Neural progenitor cell (in vitro differentiated cells): ENCODE measurements at regions not wholly inside any gene's neighbourhood (a gene's known extent, or its start where the extent isn't known, plus 50 kb on each side); places are given as distances from the start of the nearest gene placed in this dataset.

Experiments
- DNase-seq: peaks from one replicate; pipeline ENCODE4 v3.0.0-alpha.2; 2016; ENCODE audit warnings: low spot score
- H2AFZ ChIP-seq: fragments of 200-600 bp; sonication (generic); replicated peaks from 2 replicates; pipeline ENCODE4 v1.6.1; 2016; ENCODE audit warnings: antibody characterized with exemption
- H3F3A ChIP-seq: fragments of 200-600 bp; sonication (generic); 2 replicates; pipeline ENCODE4 v1.6.1; 2016; ENCODE audit warnings: antibody characterized with exemption, low read depth
- H3K27ac ChIP-seq: fragments of 200-600 bp; sonication (generic); 2 replicates; pipeline ENCODE4 v1.5.1; 2016; ENCODE audit warnings: mild to moderate bottlenecking
- H3K27me3 ChIP-seq: fragments of 200-600 bp; sonication (generic); 2 replicates; pipeline ENCODE4 v1.6.1; 2016; ENCODE audit warnings: mild to moderate bottlenecking, moderate library complexity
- H3K36me3 ChIP-seq: fragments of 200-600 bp; sonication (generic); 2 replicates; pipeline ENCODE4 v1.5.1; 2016
- H3K4me1 ChIP-seq: fragments of 200-600 bp; sonication (generic); 2 replicates; pipeline ENCODE4 v1.6.1; 2016; ENCODE audit warnings: mixed run types
- H3K4me2 ChIP-seq: fragments of 200-600 bp; sonication (generic); 2 replicates; pipeline ENCODE4 v1.6.1; 2016
- H3K4me3 ChIP-seq: fragments of 200-600 bp; sonication (generic); 2 replicates; pipeline ENCODE4 v1.5.1; 2016
- H3K79me2 ChIP-seq: fragments of 200-600 bp; sonication (generic); 2 replicates; pipeline ENCODE4 v1.6.1; 2016; ENCODE audit warnings: low read depth
- H3K9ac ChIP-seq: fragments of 200-600 bp; sonication (generic); 2 replicates; pipeline ENCODE4 v1.6.1; 2016
- H3K9me3 ChIP-seq: fragments of 200-600 bp; sonication (generic); 2 replicates; pipeline ENCODE4 v1.5.1; 2016; ENCODE audit warnings: low read depth
- H4K20me1 ChIP-seq: fragments of 200-600 bp; sonication (generic); 2 replicates; pipeline ENCODE4 v1.6.1; 2016; ENCODE audit warnings: low read depth
- H3K27ac Mint-ChIP-seq: 3 replicates; pipeline ENCODE4 v1.8.0; 2021; ENCODE audit warnings: mixed read lengths
- H3K27me3 Mint-ChIP-seq: 2 replicates; pipeline ENCODE4 v1.8.0; 2022; ENCODE audit warnings: low read depth, mild to moderate bottlenecking, inconsistent platforms, moderate library complexity, mixed read lengths; ENCODE audit not compliant: insufficient read depth
- H3K36me3 Mint-ChIP-seq: 3 replicates; pipeline ENCODE4 v1.8.0; 2021; ENCODE audit warnings: mixed read lengths
- H3K4me1 Mint-ChIP-seq: 3 replicates; pipeline ENCODE4 v1.8.0; 2021; ENCODE audit warnings: mixed read lengths
- H3K4me3 Mint-ChIP-seq: 3 replicates; pipeline ENCODE4 v1.8.0; 2021; ENCODE audit warnings: mild to moderate bottlenecking, moderate library complexity, mixed read lengths
- H3K9me3 Mint-ChIP-seq: 3 replicates; pipeline ENCODE4 v1.8.0; 2020; ENCODE audit warnings: mixed read lengths
- CTCF ChIP-seq: fragments of 200-600 bp; sonication (generic); IDR thresholded peaks from 2 replicates; pipeline ENCODE4 v1.5.1; 2017; ENCODE audit warnings: antibody characterized with exemption, mild to moderate bottlenecking
- EZH2 ChIP-seq: fragments of 200-600 bp; sonication (generic); IDR thresholded peaks from 2 replicates; pipeline ENCODE4 v1.6.1; 2017; ENCODE audit warnings: antibody characterized with exemption, mild to moderate bottlenecking, moderate library complexity
- EZH2phosphoT487 ChIP-seq: fragments of 200-600 bp; sonication (generic); IDR thresholded peaks from 2 replicates; pipeline ENCODE4 v1.6.1; 2017; ENCODE audit warnings: antibody characterized with exemption

DNA sequence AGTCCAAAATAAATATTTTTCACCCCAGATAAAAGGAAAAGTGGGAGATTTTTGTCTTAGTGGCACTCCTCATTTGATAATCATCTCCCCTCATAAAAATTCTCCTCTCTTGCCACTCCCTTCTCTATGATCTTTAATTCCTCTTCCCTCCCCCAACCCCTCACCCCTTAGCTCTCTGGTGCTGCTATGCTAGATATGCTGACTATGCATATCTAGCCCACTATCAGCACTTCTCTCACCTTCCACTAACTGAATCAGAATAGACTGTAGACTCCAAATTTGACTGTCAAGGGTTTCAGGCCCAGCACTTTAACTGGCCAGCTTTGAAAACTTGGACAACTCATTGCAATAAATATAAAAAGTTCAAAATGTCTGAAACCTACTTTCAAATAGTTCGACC, 254.2 kb downstream of the ETNK1 start:
- H2AFZ ChIP-seq: no peak overlapping the region
- no peak overlapping the region for H3K4me2 ChIP-seq
- no peak overlapping the region for H3K27ac ChIP-seq
- no peaks in the 10 kb centered on the region for H3K79me2 ChIP-seq
- TF ChIP-seq EZH2 (no peak), EZH2phosphoT487 (no peak), CTCF (no peak)
- H3K9ac ChIP-seq: no peak overlapping the region
- H3K9me3 ChIP-seq: no peaks in the 10 kb centered on the region
- no peak for DNase-seq
- no peaks in the 10 kb centered on the region for H3K36me3 Mint-ChIP-seq
- no peaks in the 10 kb centered on the region for H3K9me3 Mint-ChIP-seq
- no peaks in the 10 kb centered on the region for H3K36me3 ChIP-seq
- no peak overlapping the region for H3K4me3 Mint-ChIP-seq
- no peak overlapping the region for H3K27ac Mint-ChIP-seq
- H3K27me3 Mint-ChIP-seq: peaks cover 3% of the 10 kb centered on the region
- H3K4me1 Mint-ChIP-seq: no peaks in the 10 kb centered on the region
- H4K20me1 ChIP-seq: no peaks in the 10 kb centered on the region
- no peaks in the 10 kb centered on the region for H3K27me3 ChIP-seq
- no peaks in the 10 kb centered on the region for H3K4me1 ChIP-seq
- no peak overlapping the region for H3K4me3 ChIP-seq
- no peaks in the 10 kb centered on the region for H3F3A ChIP-seq

DNA sequence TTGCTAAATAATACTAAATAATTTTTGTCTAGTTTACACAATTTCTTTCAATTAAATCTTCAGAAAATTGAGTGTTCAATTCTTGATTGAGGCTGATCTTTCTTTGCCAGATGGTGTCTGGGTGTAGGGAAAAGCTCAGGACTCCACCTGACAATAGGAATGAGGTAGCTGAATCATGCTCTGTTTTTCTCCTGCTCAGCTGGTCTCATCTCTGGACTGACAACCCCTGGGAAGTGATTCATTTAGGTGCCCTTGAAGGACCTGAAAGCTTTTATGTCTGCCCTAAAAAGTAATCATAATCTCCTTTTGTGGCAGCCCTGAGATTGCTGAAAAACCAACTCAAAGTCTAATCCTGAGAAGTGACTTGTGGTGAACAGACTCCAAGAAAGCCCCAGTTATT, 255.4 kb downstream of the ETNK1 start:
- H3K4me1 Mint-ChIP-seq: no peaks in the 10 kb centered on the region
- no peak for DNase-seq
- Histone ChIP-seq H3K4me1 (no peaks in the 10 kb centered on the region), H3K9ac (no peak overlapping the region), H3F3A (no peaks in the 10 kb centered on the region), H4K20me1 (no peaks in the 10 kb centered on the region), H3K79me2 (no peaks in the 10 kb centered on the region), H3K27ac (no peak overlapping the region), H3K4me2 (no peak overlapping the region), H3K4me3 (no peak overlapping the region), H3K36me3 (no peaks in the 10 kb centered on the region), H2AFZ (no peak overlapping the region), H3K9me3 (no peaks in the 10 kb centered on the region), H3K27me3 (no peaks in the 10 kb centered on the region)
- no peak overlapping the region for H3K4me3 Mint-ChIP-seq
- no peaks in the 10 kb centered on the region for H3K36me3 Mint-ChIP-seq
- H3K27me3 Mint-ChIP-seq: peaks cover 3% of the 10 kb centered on the region
- TF ChIP-seq EZH2 (no peak), EZH2phosphoT487 (no peak), CTCF (no peak)
- H3K27ac Mint-ChIP-seq: no peak overlapping the region
- H3K9me3 Mint-ChIP-seq: no peaks in the 10 kb centered on the region

GRCh38 chr12:22880807-22881206, 255.8 kb downstream of the ETNK1 start:
- Mint-ChIP-seq H3K27me3 (peaks cover 2% of the 10 kb centered on the region), H3K36me3 (no peaks in the 10 kb centered on the region)
- no peaks in the 10 kb centered on the region for H3K79me2 ChIP-seq

More at GRCh38 chr12:22880807-22881206, 255.8 kb downstream of the ETNK1 start:
- no peak overlapping the region for H2AFZ ChIP-seq
- H3K4me2 ChIP-seq: no peak overlapping the region
- H3K27ac Mint-ChIP-seq: peak overlapping the region; percentile 37
- no peaks in the 10 kb centered on the region for H4K20me1 ChIP-seq
- H3K4me1 Mint-ChIP-seq: no peaks in the 10 kb centered on the region
- no peaks in the 10 kb centered on the region for H3K9me3 Mint-ChIP-seq
- no peaks in the 10 kb centered on the region for H3K9me3 ChIP-seq
- H3K4me1 ChIP-seq: no peaks in the 10 kb centered on the region
- DNase-seq: no peak
- no peak overlapping the region for H3K9ac ChIP-seq
- H3K27ac ChIP-seq: no peak overlapping the region
- TF ChIP-seq EZH2: no peak
- TF ChIP-seq EZH2phosphoT487: no peak
- TF ChIP-seq CTCF: no peak
- H3K4me3 Mint-ChIP-seq: no peak overlapping the region
- no peaks in the 10 kb centered on the region for H3K36me3 ChIP-seq
- H3F3A ChIP-seq: no peaks in the 10 kb centered on the region
- H3K4me3 ChIP-seq: no peak overlapping the region
- H3K27me3 ChIP-seq: no peaks in the 10 kb centered on the region
